HCT116 (cell line): ENCODE measurements at regions not wholly inside any gene's neighbourhood (a gene's known extent, or its start where the extent isn't known, plus 50 kb on each side); places are given as distances from the start of the nearest gene placed in this dataset.

Source experiments
- ATAC-seq: fragments of 200-7000 bp; cut with Tn5 transposase; 2 replicates; pipeline ENCODE4 v1.9.1; 2020; ENCODE audit warnings: mild to moderate bottlenecking, moderate library complexity
- BruUV-seq: library from RNA; stranded (reverse); fragments of 400-500 nt; replicated peaks from 2 replicates; lab custom pipeline; 2021; lab: Mats Ljungman, UMichigan
- CTCF ChIA-PET: fragments of 300-600 bp; sonication (Branson Sonifier 250); formaldehyde crosslinking; loops from one replicate; lab custom pipeline; 2021; ENCODE audit warnings: antibody characterized with exemption; lab: Charles Lee
- POLR2A ChIA-PET: fragments of 300-600, 350-600 bp; sonication (Branson Sonifier 250); formaldehyde crosslinking; loops from one replicate; lab custom pipeline; 2021; ENCODE audit warnings: antibody characterized with exemption; lab: Charles Lee
- RAD21 ChIA-PET, 2 experiments: fragments of 300-600 bp; sonication (Branson Sonifier 250); formaldehyde crosslinking; loops; one replicate each; lab custom pipeline; 2023; ENCODE audit warnings: low total read pairs in 2 of 2; ENCODE audit not compliant: uncharacterized antibody in 2 of 2, unreplicated experiment in 2 of 2, low non-redundant PET in 1 of 2; lab: Charles Lee
- DNase-seq: peaks from one replicate; pipeline ENCODE4 v3.0.0-alpha.2; 2010; ENCODE audit warnings: low read depth, low spot score
- H2AFZ ChIP-seq: fragments of 200-600 bp; shearing (Covaris generic), sonication (generic); 2 replicates; pipeline ENCODE4 v1.6.1; 2017; ENCODE audit warnings: low read depth, mixed run types, mixed read lengths, antibody characterized with exemption, low read length; ENCODE audit not compliant: poor library complexity, severe bottlenecking
- H3K27ac ChIP-seq: 2 replicates; pipeline ENCODE4 v1.5.1; 2012; ENCODE audit warnings: low read depth, low read length
- H3K27me3 ChIP-seq: fragments of 200-600 bp; sonication (generic); 2 replicates; pipeline ENCODE4 v1.6.1; 2016; ENCODE audit warnings: mixed run types, low read length, mixed read lengths; ENCODE audit not compliant: insufficient read depth
- H3K36me3 ChIP-seq, 2 experiments: fragments of 200-500 bp in 1 of 2; fragments of 200-600 bp in 1 of 2; sonication (Bioruptor generic) in 1 of 2; sonication (generic) in 1 of 2; 2 replicates each; pipeline versions ENCODE4 v1.5.1 to v1.6.1; 2014 to 2016; ENCODE audit warnings: low read length in 2 of 2, inconsistent platforms in 1 of 2, mixed read lengths in 1 of 2, mixed run types in 1 of 2; ENCODE audit not compliant: insufficient read depth in 2 of 2, control insufficient read depth in 1 of 2
- H3K4me1 ChIP-seq, 2 experiments: fragments of 200-600 bp in 1 of 2; sonication (generic) in 1 of 2; 2 replicates each; pipeline versions ENCODE4 v1.5.1 to v1.6.1; 2012 to 2017; ENCODE audit warnings: low read length in 2 of 2, inconsistent platforms in 1 of 2, mild to moderate bottlenecking in 1 of 2, mixed read lengths in 1 of 2, mixed run types in 1 of 2, moderate library complexity in 1 of 2; ENCODE audit not compliant: insufficient read depth in 2 of 2, control insufficient read depth in 1 of 2
- H3K4me2 ChIP-seq: fragments of 200-600 bp; sonication (generic); 2 replicates; pipeline ENCODE4 v1.6.1; 2017; ENCODE audit warnings: mixed run types, low read length, mixed read lengths
- H3K4me3 ChIP-seq, 2 experiments: fragments of 200-600 bp in 1 of 2; sonication (generic) in 1 of 2; replicated peaks in 1 of 2; 2 replicates each; pipeline ENCODE4 v1.5.1; 2011 to 2016; ENCODE audit warnings: low read length in 2 of 2, control low read depth in 1 of 2, low read depth in 1 of 2, mild to moderate bottlenecking in 1 of 2, mixed read lengths in 1 of 2, mixed run types in 1 of 2
- H3K79me2 ChIP-seq: fragments of 200-600 bp; sonication (generic); 2 replicates; pipeline ENCODE4 v1.6.1; 2017; ENCODE audit warnings: mild to moderate bottlenecking, mixed run types, low read length, moderate library complexity, mixed read lengths; ENCODE audit not compliant: insufficient read depth
- H3K9ac ChIP-seq: fragments of 200-600 bp; sonication (generic); 2 replicates; pipeline ENCODE4 v1.6.1; 2016; ENCODE audit warnings: low read length, mixed read lengths
- H3K9me2 ChIP-seq: fragments of 200-600 bp; sonication (generic), shearing (Covaris generic); 2 replicates; pipeline ENCODE4 v1.6.1; 2017; ENCODE audit warnings: mixed run types, mild to moderate bottlenecking, moderate library complexity; ENCODE audit not compliant: insufficient read depth
- H3K9me3 ChIP-seq, 2 experiments: fragments of 200-500 bp in 1 of 2; fragments of 200-600 bp in 1 of 2; sonication (Bioruptor generic) in 1 of 2; sonication (generic) in 1 of 2; 2 replicates each; pipeline ENCODE4 v1.6.1; 2014 to 2017; ENCODE audit warnings: low read length in 2 of 2, mixed read lengths in 2 of 2, inconsistent platforms in 1 of 2, low read depth in 1 of 2, mild to moderate bottlenecking in 1 of 2, mixed run types in 1 of 2, moderate library complexity in 1 of 2; ENCODE audit not compliant: control insufficient read depth in 1 of 2, insufficient read depth in 1 of 2
- H4K20me1 ChIP-seq: fragments of 200-600 bp; sonication (generic), shearing (Covaris generic); 2 replicates; pipeline ENCODE4 v1.6.1; 2017; ENCODE audit warnings: mixed run types, mild to moderate bottlenecking, moderate library complexity; ENCODE audit not compliant: insufficient read depth
- CBX3 ChIP-seq: IDR thresholded peaks from 2 replicates; pipeline ENCODE4 v1.6.1; 2012; ENCODE audit warnings: low read depth
- EGR1 ChIP-seq: IDR thresholded peaks from 2 replicates; pipeline ENCODE4 v1.6.1; 2012; ENCODE audit warnings: low read depth
- ELF1 ChIP-seq: IDR thresholded peaks from 2 replicates; pipeline ENCODE4 v1.6.1; 2012; ENCODE audit warnings: low read depth, borderline replicate concordance
- EZH2 ChIP-seq: fragments of 200-600 bp; sonication (generic); IDR thresholded peaks from 2 replicates; pipeline ENCODE4 v1.6.1; 2017; ENCODE audit warnings: antibody characterized with exemption, mixed run types
- EZH2phosphoT487 ChIP-seq: fragments of 200-600 bp; IDR thresholded peaks from 2 replicates; pipeline ENCODE4 v1.6.1; 2018; ENCODE audit warnings: antibody characterized with exemption, borderline replicate concordance
- FOSL1 ChIP-seq: IDR thresholded peaks from 2 replicates; pipeline ENCODE4 v1.6.1; 2012; ENCODE audit warnings: low read depth
- JUND ChIP-seq: IDR thresholded peaks from 2 replicates; pipeline ENCODE4 v1.6.1; 2012
- POLR2A ChIP-seq: IDR thresholded peaks from 2 replicates; pipeline ENCODE4 v1.7.0; 2011; ENCODE audit warnings: borderline replicate concordance; ENCODE audit not compliant: insufficient read depth, insufficient read length; ENCODE audit errors: extremely low read depth
- POLR2AphosphoS5 ChIP-seq: IDR thresholded peaks from 2 replicates; pipeline ENCODE4 v1.6.1; 2011; ENCODE audit warnings: mild to moderate bottlenecking, low read depth, low read length, moderate library complexity
- RAD21 ChIP-seq: IDR thresholded peaks from 2 replicates; pipeline ENCODE4 v1.6.1; 2012; ENCODE audit warnings: low read depth, mild to moderate bottlenecking
- SIN3A ChIP-seq: IDR thresholded peaks from 2 replicates; pipeline ENCODE4 v1.6.1; 2012; ENCODE audit warnings: low read depth
- SRF ChIP-seq: IDR thresholded peaks from 2 replicates; pipeline ENCODE4 v1.6.1; 2012; ENCODE audit warnings: low read depth
- TCF7L2 ChIP-seq: IDR thresholded peaks from 2 replicates; pipeline ENCODE4 v1.7.0; 2011; ENCODE audit warnings: borderline replicate concordance, inconsistent platforms; ENCODE audit not compliant: insufficient read depth, insufficient read length; ENCODE audit errors: extremely low read depth
- ZFX ChIP-seq: fragments of 450-650 bp; IDR thresholded peaks from 2 replicates; pipeline ENCODE4 v1.6.1; 2017
- ZNF274 ChIP-seq: fragments of 200-500 bp; sonication (Bioruptor generic); IDR thresholded peaks from 2 replicates; pipeline ENCODE4 v1.6.1; 2014; ENCODE audit warnings: mild to moderate bottlenecking, low read depth, low read length, inconsistent platforms
- intact Hi-C: fragments of 100-400 bp; cut with micrococcal nuclease; formaldehyde crosslinking; loops from 2 replicates; pipeline ENCODE4 v1.10.0; 2022
- TF ChIP-seq, protein P1 (sequence below): IDR thresholded peaks from 2 replicates; pipeline ENCODE4 v1.6.1; 2012
- TF ChIP-seq, protein P2 (sequence below), 3 experiments: fragments of 200-600 bp in 1 of 3; sonication (generic) in 1 of 3; IDR thresholded peaks in 2 of 3; conservative IDR thresholded peaks in 1 of 3; 2 replicates each; pipeline ENCODE4 v1.5.1; 2012 to 2017; ENCODE audit warnings: low read depth in 2 of 3, low read length in 2 of 3, antibody characterized with exemption in 1 of 3, borderline replicate concordance in 1 of 3, control low read depth in 1 of 3, mild to moderate bottlenecking in 1 of 3, mixed read lengths in 1 of 3, mixed run types in 1 of 3, moderate library complexity in 1 of 3; ENCODE audit not compliant: insufficient read depth in 1 of 3
- TF ChIP-seq, protein P3 (sequence below): IDR thresholded peaks from 2 replicates; pipeline ENCODE4 v1.6.1; 2012
- TF ChIP-seq, protein P4 (sequence below): IDR thresholded peaks from 2 replicates; pipeline ENCODE4 v1.6.1; 2011; ENCODE audit warnings: mild to moderate bottlenecking, low read length, moderate library complexity; ENCODE audit not compliant: insufficient replicate concordance; ENCODE audit errors: extremely low read depth
- TF ChIP-seq, protein P5 (sequence below): IDR thresholded peaks from 2 replicates; pipeline ENCODE4 v1.6.1; 2012; ENCODE audit warnings: low read depth

DNA sequence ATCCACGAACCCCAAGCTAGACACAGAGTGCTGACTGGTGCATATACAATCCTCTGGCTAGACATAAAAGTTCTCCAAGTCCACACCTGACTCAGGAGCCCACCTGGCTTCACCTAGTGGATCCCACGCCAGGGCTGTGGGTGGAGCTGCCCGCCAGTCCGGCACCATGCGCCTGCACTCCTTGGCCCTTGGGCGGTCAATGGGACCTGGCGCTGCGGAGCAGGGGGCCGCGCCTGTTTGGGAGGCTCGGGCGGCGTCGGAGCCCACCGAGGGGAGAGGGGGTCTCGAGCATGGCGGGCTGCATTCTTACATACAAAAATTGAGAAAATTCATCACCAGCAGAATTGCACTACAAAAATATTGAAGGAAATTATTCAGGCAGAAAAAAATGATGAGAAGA lies 120.7 kb upstream of the FAN1 start:
- no peak overlapping the region for H3K4me2 ChIP-seq
- no peaks in the 10 kb centered on the region for H4K20me1 ChIP-seq
- no peak overlapping the region for H3K4me3 ChIP-seq
- no peaks in the 10 kb centered on the region for H3K4me1 ChIP-seq
- H3K36me3 ChIP-seq, result no peaks in the 10 kb centered on the region
- TF ChIP-seq, protein P1, sequence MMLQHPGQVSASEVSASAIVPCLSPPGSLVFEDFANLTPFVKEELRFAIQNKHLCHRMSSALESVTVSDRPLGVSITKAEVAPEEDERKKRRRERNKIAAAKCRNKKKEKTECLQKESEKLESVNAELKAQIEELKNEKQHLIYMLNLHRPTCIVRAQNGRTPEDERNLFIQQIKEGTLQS, result no peak
- no peak for TF ChIP-seq POLR2A
- no peak for TF ChIP-seq EZH2
- no peak for TF ChIP-seq EGR1
- no peak for TF ChIP-seq FOSL1
- TF ChIP-seq CBX3, result no peak
- no peak for TF ChIP-seq TCF7L2
- TF ChIP-seq, protein P2, sequence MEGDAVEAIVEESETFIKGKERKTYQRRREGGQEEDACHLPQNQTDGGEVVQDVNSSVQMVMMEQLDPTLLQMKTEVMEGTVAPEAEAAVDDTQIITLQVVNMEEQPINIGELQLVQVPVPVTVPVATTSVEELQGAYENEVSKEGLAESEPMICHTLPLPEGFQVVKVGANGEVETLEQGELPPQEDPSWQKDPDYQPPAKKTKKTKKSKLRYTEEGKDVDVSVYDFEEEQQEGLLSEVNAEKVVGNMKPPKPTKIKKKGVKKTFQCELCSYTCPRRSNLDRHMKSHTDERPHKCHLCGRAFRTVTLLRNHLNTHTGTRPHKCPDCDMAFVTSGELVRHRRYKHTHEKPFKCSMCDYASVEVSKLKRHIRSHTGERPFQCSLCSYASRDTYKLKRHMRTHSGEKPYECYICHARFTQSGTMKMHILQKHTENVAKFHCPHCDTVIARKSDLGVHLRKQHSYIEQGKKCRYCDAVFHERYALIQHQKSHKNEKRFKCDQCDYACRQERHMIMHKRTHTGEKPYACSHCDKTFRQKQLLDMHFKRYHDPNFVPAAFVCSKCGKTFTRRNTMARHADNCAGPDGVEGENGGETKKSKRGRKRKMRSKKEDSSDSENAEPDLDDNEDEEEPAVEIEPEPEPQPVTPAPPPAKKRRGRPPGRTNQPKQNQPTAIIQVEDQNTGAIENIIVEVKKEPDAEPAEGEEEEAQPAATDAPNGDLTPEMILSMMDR (IDR thresholded peaks at IDR 0.05 in 2 of 3, conservative IDR thresholded peaks at IDR 0.05 in 1 of 3; ENCODE audit: borderline replicate concordance in 1 of 3, insufficient read depth in 1 of 3, low read depth in 2 of 3, low read length in 2 of 3), result no peak
- TF ChIP-seq RAD21, result no peak
- TF ChIP-seq SIN3A, result no peak
- TF ChIP-seq, protein P3, sequence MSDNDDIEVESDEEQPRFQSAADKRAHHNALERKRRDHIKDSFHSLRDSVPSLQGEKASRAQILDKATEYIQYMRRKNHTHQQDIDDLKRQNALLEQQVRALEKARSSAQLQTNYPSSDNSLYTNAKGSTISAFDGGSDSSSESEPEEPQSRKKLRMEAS, result no peak
- no peak for TF ChIP-seq ELF1
- no peak for TF ChIP-seq ZFX
- TF ChIP-seq, protein P4, sequence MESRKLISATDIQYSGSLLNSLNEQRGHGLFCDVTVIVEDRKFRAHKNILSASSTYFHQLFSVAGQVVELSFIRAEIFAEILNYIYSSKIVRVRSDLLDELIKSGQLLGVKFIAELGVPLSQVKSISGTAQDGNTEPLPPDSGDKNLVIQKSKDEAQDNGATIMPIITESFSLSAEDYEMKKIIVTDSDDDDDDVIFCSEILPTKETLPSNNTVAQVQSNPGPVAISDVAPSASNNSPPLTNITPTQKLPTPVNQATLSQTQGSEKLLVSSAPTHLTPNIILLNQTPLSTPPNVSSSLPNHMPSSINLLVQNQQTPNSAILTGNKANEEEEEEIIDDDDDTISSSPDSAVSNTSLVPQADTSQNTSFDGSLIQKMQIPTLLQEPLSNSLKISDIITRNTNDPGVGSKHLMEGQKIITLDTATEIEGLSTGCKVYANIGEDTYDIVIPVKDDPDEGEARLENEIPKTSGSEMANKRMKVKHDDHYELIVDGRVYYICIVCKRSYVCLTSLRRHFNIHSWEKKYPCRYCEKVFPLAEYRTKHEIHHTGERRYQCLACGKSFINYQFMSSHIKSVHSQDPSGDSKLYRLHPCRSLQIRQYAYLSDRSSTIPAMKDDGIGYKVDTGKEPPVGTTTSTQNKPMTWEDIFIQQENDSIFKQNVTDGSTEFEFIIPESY, result no peak
- no peak for TF ChIP-seq ZNF274
- no peak for TF ChIP-seq SRF
- no peak for TF ChIP-seq POLR2AphosphoS5
- no peak for TF ChIP-seq JUND
- TF ChIP-seq, protein P5, sequence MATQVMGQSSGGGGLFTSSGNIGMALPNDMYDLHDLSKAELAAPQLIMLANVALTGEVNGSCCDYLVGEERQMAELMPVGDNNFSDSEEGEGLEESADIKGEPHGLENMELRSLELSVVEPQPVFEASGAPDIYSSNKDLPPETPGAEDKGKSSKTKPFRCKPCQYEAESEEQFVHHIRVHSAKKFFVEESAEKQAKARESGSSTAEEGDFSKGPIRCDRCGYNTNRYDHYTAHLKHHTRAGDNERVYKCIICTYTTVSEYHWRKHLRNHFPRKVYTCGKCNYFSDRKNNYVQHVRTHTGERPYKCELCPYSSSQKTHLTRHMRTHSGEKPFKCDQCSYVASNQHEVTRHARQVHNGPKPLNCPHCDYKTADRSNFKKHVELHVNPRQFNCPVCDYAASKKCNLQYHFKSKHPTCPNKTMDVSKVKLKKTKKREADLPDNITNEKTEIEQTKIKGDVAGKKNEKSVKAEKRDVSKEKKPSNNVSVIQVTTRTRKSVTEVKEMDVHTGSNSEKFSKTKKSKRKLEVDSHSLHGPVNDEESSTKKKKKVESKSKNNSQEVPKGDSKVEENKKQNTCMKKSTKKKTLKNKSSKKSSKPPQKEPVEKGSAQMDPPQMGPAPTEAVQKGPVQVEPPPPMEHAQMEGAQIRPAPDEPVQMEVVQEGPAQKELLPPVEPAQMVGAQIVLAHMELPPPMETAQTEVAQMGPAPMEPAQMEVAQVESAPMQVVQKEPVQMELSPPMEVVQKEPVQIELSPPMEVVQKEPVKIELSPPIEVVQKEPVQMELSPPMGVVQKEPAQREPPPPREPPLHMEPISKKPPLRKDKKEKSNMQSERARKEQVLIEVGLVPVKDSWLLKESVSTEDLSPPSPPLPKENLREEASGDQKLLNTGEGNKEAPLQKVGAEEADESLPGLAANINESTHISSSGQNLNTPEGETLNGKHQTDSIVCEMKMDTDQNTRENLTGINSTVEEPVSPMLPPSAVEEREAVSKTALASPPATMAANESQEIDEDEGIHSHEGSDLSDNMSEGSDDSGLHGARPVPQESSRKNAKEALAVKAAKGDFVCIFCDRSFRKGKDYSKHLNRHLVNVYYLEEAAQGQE, result no peak
- TF ChIP-seq EZH2phosphoT487, result no peak
- TF ChIP-seq, all 23 proteins: peak for 0
- ATAC-seq (no peak), DNase-seq (no peak)
- no peaks in the 10 kb centered on the region for H3K9me2 ChIP-seq
- POLR2A ChIA-PET, result no interaction called here
- CTCF ChIA-PET, result no interaction called here
- H3K27me3 ChIP-seq, result no peaks in the 10 kb centered on the region
- no peak overlapping the region for H2AFZ ChIP-seq
- RAD21 ChIA-PET, result no interaction called here
- intact Hi-C loops, result no loop called here
- H3K9me3 ChIP-seq, result no peaks in the 10 kb centered on the region
- H3K9ac ChIP-seq, result no peak overlapping the region
- no peaks in the 10 kb centered on the region for H3K79me2 ChIP-seq
- no TSS peak for BruUV-seq
- no peak overlapping the region for H3K27ac ChIP-seq
